ES-I3 (cell line): ENCODE measurements at regions not wholly inside any gene's neighbourhood (a gene's known extent, or its start where the extent isn't known, plus 50 kb on each side); places are given as distances from the start of the nearest gene placed in this dataset.

Source experiments
- H3K36me3 ChIP-seq: 2 replicates; pipeline ENCODE4 v1.6.1; 2013; ENCODE audit warnings: mild to moderate bottlenecking, low read length, control low read depth, moderate library complexity; ENCODE audit not compliant: insufficient read depth
- H3K4me1 ChIP-seq: 2 replicates; pipeline ENCODE4 v1.6.1; 2013; ENCODE audit warnings: mild to moderate bottlenecking, control low read depth, low read length; ENCODE audit not compliant: insufficient read depth
- H3K9ac ChIP-seq: 2 replicates; pipeline ENCODE4 v1.6.1; 2013; ENCODE audit warnings: low read depth, mild to moderate bottlenecking, low read length, moderate library complexity
- H3K9me3 ChIP-seq: 2 replicates; pipeline ENCODE4 v1.6.1; 2013; ENCODE audit warnings: mild to moderate bottlenecking, low read length, moderate library complexity; ENCODE audit not compliant: control insufficient read depth, insufficient read depth

GRCh38 chr7:153808117-153808516, 244.1 kb upstream of the DPP6 start:
- no peaks in the 10 kb centered on the region for H3K36me3 ChIP-seq
- H3K9me3 ChIP-seq, result no peaks in the 10 kb centered on the region
- no peaks in the 10 kb centered on the region for H3K4me1 ChIP-seq

GRCh38 chr7:153829525-153829924, 222.7 kb upstream of the DPP6 start:
- H3K9ac ChIP-seq, result no peak overlapping the region

More at GRCh38 chr7:153808117-153808516, 244.1 kb upstream of the DPP6 start:
- H3K9ac ChIP-seq, result no peak overlapping the region

GRCh38 chr7:153832160-153832559, 220.0 kb upstream of the DPP6 start:
- H3K4me1 ChIP-seq, result no peaks in the 10 kb centered on the region
- H3K9ac ChIP-seq, result no peak overlapping the region
- H3K9me3 ChIP-seq, result no peaks in the 10 kb centered on the region
- H3K36me3 ChIP-seq, result no peaks in the 10 kb centered on the region

More at GRCh38 chr7:153829525-153829924, 222.7 kb upstream of the DPP6 start:
- Histone ChIP-seq H3K9me3 (no peaks in the 10 kb centered on the region), H3K36me3 (no peaks in the 10 kb centered on the region), H3K4me1 (no peaks in the 10 kb centered on the region)

GRCh38 chr7:153835103-153835502, 217.1 kb upstream of the DPP6 start:
- no peaks in the 10 kb centered on the region for H3K4me1 ChIP-seq
- no peaks in the 10 kb centered on the region for H3K9me3 ChIP-seq
- no peaks in the 10 kb centered on the region for H3K36me3 ChIP-seq
- H3K9ac ChIP-seq, result no peak overlapping the region

- Histone ChIP-seq H3K9me3 (no peaks in the 10 kb centered on the region), H3K4me1 (no peaks in the 10 kb centered on the region), H3K9ac (no peak overlapping the region), H3K36me3 (no peaks in the 10 kb centered on the region)
Observed at GRCh38 chr7:153835712-153836265, 216.4 kb upstream of the DPP6 start.

GRCh38 chr7:153838591-153838990, 213.6 kb upstream of the DPP6 start:
- Histone ChIP-seq H3K4me1 (no peaks in the 10 kb centered on the region), H3K9me3 (no peaks in the 10 kb centered on the region; the same call in 1 of the 2 replicates), H3K9ac (no peak overlapping the region), H3K36me3 (no peaks in the 10 kb centered on the region)

- Histone ChIP-seq H3K36me3 (no peaks in the 10 kb centered on the region), H3K9ac (no peak overlapping the region), H3K4me1 (no peaks in the 10 kb centered on the region), H3K9me3 (no peaks in the 10 kb centered on the region; the same call in 1 of the 2 replicates)
Observed at GRCh38 chr7:153840861-153841260, 211.3 kb upstream of the DPP6 start.

GRCh38 chr7:153847828-153848227, 204.4 kb upstream of the DPP6 start:
- H3K36me3 ChIP-seq, result no peaks in the 10 kb centered on the region
- no peaks in the 10 kb centered on the region; the same call in 1 of the 2 replicates for H3K9me3 ChIP-seq
- H3K9ac ChIP-seq, result no peak overlapping the region
- H3K4me1 ChIP-seq, result no peaks in the 10 kb centered on the region

- no peak overlapping the region for H3K9ac ChIP-seq
- no peaks in the 10 kb centered on the region for H3K4me1 ChIP-seq
- H3K36me3 ChIP-seq, result no peaks in the 10 kb centered on the region
- 0 out of 2 replicates have a peak, but pooled peaks cover 3% of the 10 kb centered on the region for H3K9me3 ChIP-seq
Observed at GRCh38 chr7:153852261-153852660, 199.9 kb upstream of the DPP6 start.

- H3K4me1 ChIP-seq, result peaks cover 3% of the 10 kb centered on the region; the same call in 1 of the 2 replicates
- 0 out of 2 replicates have a peak, but pooled peaks cover 3% of the 10 kb centered on the region for H3K9me3 ChIP-seq
- no peak overlapping the region for H3K9ac ChIP-seq
- H3K36me3 ChIP-seq, result no peaks in the 10 kb centered on the region
Observed at GRCh38 chr7:153858355-153858754, 193.8 kb upstream of the DPP6 start.

- Histone ChIP-seq H3K4me1 (peaks cover 3% of the 10 kb centered on the region; the same call in 1 of the 2 replicates), H3K9me3 (0 out of 2 replicates have a peak, but pooled peaks cover 3% of the 10 kb centered on the region), H3K9ac (no peak overlapping the region), H3K36me3 (no peaks in the 10 kb centered on the region)
Observed at GRCh38 chr7:153859239-153859638, 193.0 kb upstream of the DPP6 start.

GRCh38 chr7:153886506-153887441, 165.4 kb upstream of the DPP6 start:
- Histone ChIP-seq H3K9me3 (no peaks in the 10 kb centered on the region), H3K36me3 (no peaks in the 10 kb centered on the region), H3K9ac (peak overlapping the region; percentile 62; the same call in 1 of the 2 replicates), H3K4me1 (no peaks in the 10 kb centered on the region)

- no peaks in the 10 kb centered on the region for H3K4me1 ChIP-seq
- no peaks in the 10 kb centered on the region for H3K36me3 ChIP-seq
- no peaks in the 10 kb centered on the region for H3K9me3 ChIP-seq
- H3K9ac ChIP-seq, result peak overlapping the region; percentile 62
Observed at GRCh38 chr7:153887749-153888569, 164.2 kb upstream of the DPP6 start.

- no peaks in the 10 kb centered on the region for H3K4me1 ChIP-seq
- no peaks in the 10 kb centered on the region for H3K36me3 ChIP-seq
- no peak overlapping the region for H3K9ac ChIP-seq
- H3K9me3 ChIP-seq, result no peaks in the 10 kb centered on the region
Observed at GRCh38 chr7:153891990-153892389, 160.2 kb upstream of the DPP6 start.
